Liver (tissue), 8 donors: ENCODE measurements at regions not wholly inside any gene's neighbourhood (a gene's known extent, or its start where the extent isn't known, plus 50 kb on each side); places are given as distances from the start of the nearest gene placed in this dataset.

ENCODE experiments used
- DNase-seq: peaks from one replicate; pipeline ENCODE4 v3.0.0-alpha.2; 2017; ENCODE audit warnings: low spot score
- H3K27ac ChIP-seq, 2 donors: one replicate each; pipeline ENCODE4 v1.7.0; 2013; ENCODE audit warnings: inconsistent platforms in 2 of 2, low read length in 2 of 2, control low read depth in 1 of 2, low read depth in 1 of 2, mild to moderate bottlenecking in 1 of 2
- H3K27me3 ChIP-seq, 4 donors: one replicate each; pipeline versions ENCODE4 v1.6.1 to v1.7.0; 2013; ENCODE audit warnings: low read length in 3 of 4, inconsistent platforms in 1 of 4, mild to moderate bottlenecking in 1 of 4, moderate library complexity in 1 of 4; ENCODE audit not compliant: control insufficient read depth in 4 of 4, insufficient read depth in 4 of 4
- H3K36me3 ChIP-seq, 4 donors: one replicate each; pipeline versions ENCODE4 v1.6.1 to v1.7.0; 2013; ENCODE audit warnings: low read length in 3 of 4, mild to moderate bottlenecking in 3 of 4, low read depth in 1 of 4, moderate library complexity in 1 of 4; ENCODE audit not compliant: control insufficient read depth in 4 of 4, insufficient read depth in 3 of 4
- H3K4me1 ChIP-seq, 4 donors: one replicate each; pipeline versions ENCODE4 v1.6.1 to v1.7.0; 2013; ENCODE audit warnings: low read length in 3 of 4, mild to moderate bottlenecking in 3 of 4, moderate library complexity in 1 of 4; ENCODE audit not compliant: control insufficient read depth in 4 of 4, insufficient read depth in 4 of 4
- H3K4me3 ChIP-seq, 3 donors: one replicate each; pipeline versions ENCODE4 v1.6.1 to v1.7.0; 2013; ENCODE audit warnings: low read length in 3 of 3, control low read depth in 1 of 3, low read depth in 1 of 3, mild to moderate bottlenecking in 1 of 3
- H3K9ac ChIP-seq, 2 donors: one replicate each; pipeline ENCODE4 v1.7.0; 2013; ENCODE audit warnings: low read length in 2 of 2, mild to moderate bottlenecking in 2 of 2, moderate library complexity in 2 of 2, control low read depth in 1 of 2, low read depth in 1 of 2
- H3K9me3 ChIP-seq, 4 donors: one replicate each; pipeline versions ENCODE4 v1.6.1 to v1.7.0; 2013; ENCODE audit warnings: low read length in 3 of 4; ENCODE audit not compliant: control insufficient read depth in 4 of 4
- ATF3 ChIP-seq: IDR thresholded peaks from 2 replicates; pipeline ENCODE4 v1.6.1; 2016; ENCODE audit warnings: antibody characterized with exemption
- CTCF ChIP-seq: fragments of 150-350 bp; IDR thresholded peaks from 2 replicates; pipeline ENCODE4 v1.5.1; 2017; ENCODE audit warnings: improper control_type of control experiment, low read depth, low read length; ENCODE audit not compliant: missing input control
- EGR1 ChIP-seq, 2 donors: IDR thresholded peaks; 2 replicates each; pipeline ENCODE4 v1.6.1; 2016 to 2018; ENCODE audit warnings: antibody characterized with exemption in 2 of 2, low read depth in 2 of 2
- FOXA1 ChIP-seq: IDR thresholded peaks from 2 replicates; pipeline ENCODE4 v1.6.1; 2016; ENCODE audit warnings: antibody characterized with exemption
- FOXA2 ChIP-seq: IDR thresholded peaks from 2 replicates; pipeline ENCODE4 v1.6.1; 2016; ENCODE audit warnings: antibody characterized with exemption
- GABPA ChIP-seq, 2 donors: IDR thresholded peaks in 1 of 2; conservative IDR thresholded peaks in 1 of 2; 2 replicates each; pipeline ENCODE4 v1.6.1; 2016; ENCODE audit warnings: antibody characterized with exemption in 2 of 2, mild to moderate bottlenecking in 1 of 2, moderate library complexity in 1 of 2
- HNF4A ChIP-seq, 2 donors: conservative IDR thresholded peaks; 2 replicates each; pipeline ENCODE4 v1.6.1; 2016; ENCODE audit warnings: antibody characterized with exemption in 2 of 2, mild to moderate bottlenecking in 2 of 2
- NR2F2 ChIP-seq: IDR thresholded peaks from 2 replicates; pipeline ENCODE4 v1.6.1; 2016; ENCODE audit warnings: antibody characterized with exemption
- RAD21 ChIP-seq, 2 donors: IDR thresholded peaks; 2 replicates each; pipeline ENCODE4 v1.6.1; 2016; ENCODE audit warnings: antibody characterized with exemption in 2 of 2, mild to moderate bottlenecking in 2 of 2
- SP1 ChIP-seq: IDR thresholded peaks from 2 replicates; pipeline ENCODE4 v1.6.1; 2018; ENCODE audit warnings: antibody characterized with exemption, mild to moderate bottlenecking
- TAF1 ChIP-seq: conservative IDR thresholded peaks from 2 replicates; pipeline ENCODE4 v1.6.1; 2016; ENCODE audit warnings: antibody characterized with exemption, mild to moderate bottlenecking
- YY1 ChIP-seq: IDR thresholded peaks from 2 replicates; pipeline ENCODE4 v1.6.1; 2016; ENCODE audit warnings: antibody characterized with exemption, mild to moderate bottlenecking
- WGBS: extraction: QIAGEN DNeasy Blood & Tissue Kit; methylation state at CpG from one replicate; pipeline ENCODE4 v1.1.7; 2013; 5-methylcytosine and 5-hydroxymethylcytosine counted together
- TF ChIP-seq, protein P1 (sequence below): IDR thresholded peaks from 2 replicates; pipeline ENCODE4 v1.6.1; 2016; ENCODE audit warnings: antibody characterized with exemption, mild to moderate bottlenecking
- TF ChIP-seq, protein P2 (sequence below): IDR thresholded peaks from 2 replicates; pipeline ENCODE4 v1.6.1; 2016; ENCODE audit warnings: antibody characterized with exemption
- TF ChIP-seq, protein P3 (sequence below): IDR thresholded peaks from 2 replicates; pipeline ENCODE4 v1.6.1; 2016; ENCODE audit warnings: antibody characterized with exemption
- donor health status: healthy.
- donor health status: healthy.
- donor health status: healthy.
- donor health status: healthy.
- donor health status: healthy.

DNA sequence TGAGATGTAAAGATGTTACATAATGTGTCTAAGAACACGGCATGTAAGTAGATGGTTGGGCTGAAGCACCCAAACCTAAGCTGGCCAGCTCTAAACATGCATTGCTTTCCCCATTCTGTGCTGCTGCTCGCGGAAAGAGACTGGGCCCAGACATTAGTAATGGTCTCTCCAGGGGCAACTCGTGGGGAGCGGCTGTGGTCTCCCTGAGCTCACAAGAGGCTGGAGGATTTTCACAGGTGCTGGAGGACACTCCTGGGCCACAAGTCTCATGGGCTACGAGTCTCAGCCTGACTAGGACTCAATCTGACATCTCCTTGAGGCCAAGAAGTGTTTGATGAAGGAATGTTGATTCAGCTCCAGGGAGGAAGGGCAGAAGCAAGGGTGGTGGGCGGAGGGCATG lies 92.7 kb upstream of the PTCH1 start:
- Histone ChIP-seq H3K4me3 (no peak overlapping the region), H3K9ac (no peak overlapping the region), H3K27ac (no peak overlapping the region), H3K36me3 (no peaks in the 10 kb centered on the region), H3K9me3 (peaks cover 0 to 2% (median 0%) of the 10 kb centered on the region in 4 donors), H3K4me1 (no peaks in the 10 kb centered on the region), H3K27me3 (no peaks in the 10 kb centered on the region)
- WGBS, result 90% methylated on average over 7 of the region's 7 CpGs
- no peak for DNase-seq
- no peak for TF ChIP-seq FOXA1
- TF ChIP-seq, protein P1, sequence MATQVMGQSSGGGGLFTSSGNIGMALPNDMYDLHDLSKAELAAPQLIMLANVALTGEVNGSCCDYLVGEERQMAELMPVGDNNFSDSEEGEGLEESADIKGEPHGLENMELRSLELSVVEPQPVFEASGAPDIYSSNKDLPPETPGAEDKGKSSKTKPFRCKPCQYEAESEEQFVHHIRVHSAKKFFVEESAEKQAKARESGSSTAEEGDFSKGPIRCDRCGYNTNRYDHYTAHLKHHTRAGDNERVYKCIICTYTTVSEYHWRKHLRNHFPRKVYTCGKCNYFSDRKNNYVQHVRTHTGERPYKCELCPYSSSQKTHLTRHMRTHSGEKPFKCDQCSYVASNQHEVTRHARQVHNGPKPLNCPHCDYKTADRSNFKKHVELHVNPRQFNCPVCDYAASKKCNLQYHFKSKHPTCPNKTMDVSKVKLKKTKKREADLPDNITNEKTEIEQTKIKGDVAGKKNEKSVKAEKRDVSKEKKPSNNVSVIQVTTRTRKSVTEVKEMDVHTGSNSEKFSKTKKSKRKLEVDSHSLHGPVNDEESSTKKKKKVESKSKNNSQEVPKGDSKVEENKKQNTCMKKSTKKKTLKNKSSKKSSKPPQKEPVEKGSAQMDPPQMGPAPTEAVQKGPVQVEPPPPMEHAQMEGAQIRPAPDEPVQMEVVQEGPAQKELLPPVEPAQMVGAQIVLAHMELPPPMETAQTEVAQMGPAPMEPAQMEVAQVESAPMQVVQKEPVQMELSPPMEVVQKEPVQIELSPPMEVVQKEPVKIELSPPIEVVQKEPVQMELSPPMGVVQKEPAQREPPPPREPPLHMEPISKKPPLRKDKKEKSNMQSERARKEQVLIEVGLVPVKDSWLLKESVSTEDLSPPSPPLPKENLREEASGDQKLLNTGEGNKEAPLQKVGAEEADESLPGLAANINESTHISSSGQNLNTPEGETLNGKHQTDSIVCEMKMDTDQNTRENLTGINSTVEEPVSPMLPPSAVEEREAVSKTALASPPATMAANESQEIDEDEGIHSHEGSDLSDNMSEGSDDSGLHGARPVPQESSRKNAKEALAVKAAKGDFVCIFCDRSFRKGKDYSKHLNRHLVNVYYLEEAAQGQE, result no peak
- no peak for TF ChIP-seq GABPA (IDR thresholded peaks at IDR 0.05 in 1 of 2, conservative IDR thresholded peaks at IDR 0.05 in 1 of 2)
- TF ChIP-seq, protein P2, sequence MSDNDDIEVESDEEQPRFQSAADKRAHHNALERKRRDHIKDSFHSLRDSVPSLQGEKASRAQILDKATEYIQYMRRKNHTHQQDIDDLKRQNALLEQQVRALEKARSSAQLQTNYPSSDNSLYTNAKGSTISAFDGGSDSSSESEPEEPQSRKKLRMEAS, result no peak
- TF ChIP-seq YY1, result no peak
- no peak for TF ChIP-seq ATF3
- TF ChIP-seq FOXA2, result no peak
- no peak for TF ChIP-seq SP1
- no peak for TF ChIP-seq CTCF
- TF ChIP-seq HNF4A (conservative IDR thresholded peaks at IDR 0.05), result no peak
- TF ChIP-seq, protein P3, sequence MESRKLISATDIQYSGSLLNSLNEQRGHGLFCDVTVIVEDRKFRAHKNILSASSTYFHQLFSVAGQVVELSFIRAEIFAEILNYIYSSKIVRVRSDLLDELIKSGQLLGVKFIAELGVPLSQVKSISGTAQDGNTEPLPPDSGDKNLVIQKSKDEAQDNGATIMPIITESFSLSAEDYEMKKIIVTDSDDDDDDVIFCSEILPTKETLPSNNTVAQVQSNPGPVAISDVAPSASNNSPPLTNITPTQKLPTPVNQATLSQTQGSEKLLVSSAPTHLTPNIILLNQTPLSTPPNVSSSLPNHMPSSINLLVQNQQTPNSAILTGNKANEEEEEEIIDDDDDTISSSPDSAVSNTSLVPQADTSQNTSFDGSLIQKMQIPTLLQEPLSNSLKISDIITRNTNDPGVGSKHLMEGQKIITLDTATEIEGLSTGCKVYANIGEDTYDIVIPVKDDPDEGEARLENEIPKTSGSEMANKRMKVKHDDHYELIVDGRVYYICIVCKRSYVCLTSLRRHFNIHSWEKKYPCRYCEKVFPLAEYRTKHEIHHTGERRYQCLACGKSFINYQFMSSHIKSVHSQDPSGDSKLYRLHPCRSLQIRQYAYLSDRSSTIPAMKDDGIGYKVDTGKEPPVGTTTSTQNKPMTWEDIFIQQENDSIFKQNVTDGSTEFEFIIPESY, result no peak

DNA sequence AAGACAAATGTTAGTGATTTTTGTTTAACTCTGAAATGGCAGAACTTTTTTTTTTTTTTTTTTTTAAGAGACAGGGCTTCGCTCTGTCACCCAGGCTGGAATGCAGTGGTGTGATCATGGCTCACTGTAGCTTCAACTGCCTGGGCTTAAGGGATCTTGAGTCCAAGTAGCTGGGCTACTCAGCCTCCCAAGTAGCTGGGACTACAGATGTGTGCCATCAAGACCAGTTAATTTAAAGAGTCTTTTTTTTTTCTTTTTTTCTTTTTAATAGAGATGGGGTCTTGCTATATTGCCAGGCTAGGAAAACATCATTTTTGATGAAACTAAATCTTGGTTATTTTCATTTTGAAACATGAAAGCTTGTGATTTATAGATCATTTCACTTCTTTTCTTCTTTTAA lies 91.6 kb upstream of the PTCH1 start:
- Histone ChIP-seq H3K9ac (no peak overlapping the region), H3K4me1 (no peaks in the 10 kb centered on the region), H3K36me3 (no peaks in the 10 kb centered on the region), H3K9me3 (no peaks in the 10 kb centered on the region), H3K27me3 (no peaks in the 10 kb centered on the region), H3K4me3 (no peak overlapping the region), H3K27ac (no peak overlapping the region)
- WGBS, result 94% methylated on average over 1 of the region's 1 CpG
- no peak for DNase-seq
- no peak for TF ChIP-seq TAF1
- TF ChIP-seq NR2F2, result no peak
- no peak for TF ChIP-seq SP1
- TF ChIP-seq YY1, result no peak
- TF ChIP-seq EGR1 (IDR thresholded peaks at IDR 0.05; ENCODE audit: low read depth in 2 of 2), result no peak
- TF ChIP-seq, protein P1, result no peak
- TF ChIP-seq ATF3, result no peak
- TF ChIP-seq RAD21 (IDR thresholded peaks at IDR 0.05), result no peak
